ENCODE measurements at regions not wholly inside any gene's neighbourhood (a gene's known extent, or its start where the extent isn't known, plus 50 kb on each side); places are given as distances from the start of the nearest gene placed in this dataset.
"Not testable (repeated sequence)": the region's sequence is repeated elsewhere in the genome, so short reads cannot be mapped to it uniquely, and the experiment has no call there.

DNA sequence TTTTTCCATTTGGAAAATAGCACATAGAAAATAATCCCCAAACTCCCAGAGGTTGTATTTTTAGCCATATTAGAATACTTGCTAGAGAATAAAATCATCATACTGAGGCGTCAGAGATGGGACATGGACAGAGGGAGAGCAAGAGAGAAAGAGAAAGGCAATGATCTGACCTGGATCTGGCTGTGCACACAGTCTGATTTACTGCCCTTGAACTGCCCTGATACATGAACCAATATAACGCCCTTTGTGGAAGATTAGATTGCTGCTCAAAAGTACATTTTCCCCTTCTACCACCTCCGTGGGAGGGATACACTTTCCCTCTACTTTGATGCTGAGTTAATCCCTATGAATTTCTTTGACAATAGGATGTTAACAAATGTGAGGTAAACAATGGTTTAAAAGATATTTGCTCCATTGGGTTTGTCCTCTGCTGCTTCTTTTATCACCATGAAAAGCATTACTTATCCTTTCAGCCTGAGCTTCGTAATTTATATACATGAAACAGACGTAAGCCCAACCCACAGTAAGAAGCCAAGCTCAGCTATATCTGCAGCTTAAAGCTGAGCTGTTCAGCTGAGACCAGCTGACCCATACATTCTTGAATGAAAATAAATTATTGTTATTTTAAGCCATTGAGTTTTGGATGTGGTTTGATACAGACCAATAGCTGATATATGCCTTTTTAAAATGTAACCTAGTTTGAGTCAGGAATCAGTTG, 1664.6 kb upstream of the CELF4 start:
- ChIA-PET POLR2A (no interaction called here), CTCF (no interaction called here)

DNA sequence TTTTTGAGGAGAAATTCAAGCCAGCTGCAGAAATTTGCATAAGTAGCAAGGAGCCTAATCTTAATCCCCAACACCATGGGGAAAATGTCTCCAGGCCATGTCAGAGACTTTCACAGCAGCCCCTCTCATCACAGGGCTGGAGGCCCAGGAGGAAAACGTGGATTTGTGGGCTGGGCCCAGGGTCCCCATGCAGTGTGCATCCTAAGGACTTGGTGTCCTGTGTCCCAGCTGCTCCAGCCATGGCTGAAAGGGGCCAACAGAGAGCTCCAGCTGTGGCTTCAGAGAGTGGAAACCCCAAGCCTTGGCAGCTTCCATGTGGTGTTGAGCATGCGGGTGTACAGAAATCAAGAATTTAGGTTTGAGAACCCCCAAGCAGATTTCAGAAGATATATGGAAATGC, 1662.2 kb upstream of the CELF4 start:
- POLR2A ChIA-PET; CTCF ChIA-PET; DNase-seq (ENCODE audit: extremely low spot score): not testable (repeated sequence)

More for the DNA sequence above, 1664.6 kb upstream of the CELF4 start:
- TF ChIP-seq HDGF (IDR thresholded peaks at IDR 0.05; ENCODE audit: borderline replicate concordance) (no peak), LEF1 (IDR thresholded peaks at IDR 0.05; ENCODE audit: borderline replicate concordance) (no peak), BHLHE40 (IDR thresholded peaks at IDR 0.05; ENCODE audit: borderline replicate concordance) (no peak), SUZ12 (IDR thresholded peaks at IDR 0.05) (no peak), FOXM1 (IDR thresholded peaks at IDR 0.05; ENCODE audit: borderline replicate concordance) (no peak), FOXK2 (IDR thresholded peaks at IDR 0.05) (no peak)
- TF ChIP-seq, protein P1, sequence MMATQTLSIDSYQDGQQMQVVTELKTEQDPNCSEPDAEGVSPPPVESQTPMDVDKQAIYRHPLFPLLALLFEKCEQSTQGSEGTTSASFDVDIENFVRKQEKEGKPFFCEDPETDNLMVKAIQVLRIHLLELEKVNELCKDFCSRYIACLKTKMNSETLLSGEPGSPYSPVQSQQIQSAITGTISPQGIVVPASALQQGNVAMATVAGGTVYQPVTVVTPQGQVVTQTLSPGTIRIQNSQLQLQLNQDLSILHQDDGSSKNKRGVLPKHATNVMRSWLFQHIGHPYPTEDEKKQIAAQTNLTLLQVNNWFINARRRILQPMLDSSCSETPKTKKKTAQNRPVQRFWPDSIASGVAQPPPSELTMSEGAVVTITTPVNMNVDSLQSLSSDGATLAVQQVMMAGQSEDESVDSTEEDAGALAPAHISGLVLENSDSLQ (IDR thresholded peaks at IDR 0.05): no peak
- no peak for DNase-seq (ENCODE audit: extremely low spot score)

DNA sequence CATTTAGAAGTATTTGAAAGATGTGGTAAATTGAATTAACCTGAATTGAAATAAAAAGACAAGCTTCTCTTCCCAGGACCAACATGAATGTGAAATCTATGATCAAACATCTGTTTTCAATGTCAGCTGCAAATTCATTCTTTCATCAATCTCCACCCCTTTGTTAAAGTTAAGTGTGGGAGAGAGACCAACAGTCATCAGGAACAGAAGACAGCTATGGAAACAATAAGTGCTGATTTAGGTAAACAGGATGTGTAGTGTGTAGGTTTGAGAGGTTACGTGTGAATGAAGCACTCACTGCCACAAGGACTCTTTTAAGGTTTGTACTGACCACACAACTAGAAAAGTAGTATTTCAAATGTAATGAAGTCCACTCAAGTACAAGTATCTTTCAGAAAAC, 1659.8 kb upstream of the CELF4 start:
- no peak for TF ChIP-seq FOXK2 (IDR thresholded peaks at IDR 0.05)
- TF ChIP-seq, protein P1 (IDR thresholded peaks at IDR 0.05): no peak
- no peak for TF ChIP-seq ZNF384 (IDR thresholded peaks at IDR 0.05)
- no peak for TF ChIP-seq ARNT (IDR thresholded peaks at IDR 0.05)
- no peak for TF ChIP-seq SUZ12 (IDR thresholded peaks at IDR 0.05)
- TF ChIP-seq BHLHE40 (IDR thresholded peaks at IDR 0.05; ENCODE audit: borderline replicate concordance): no peak
- TF ChIP-seq FOXM1 (IDR thresholded peaks at IDR 0.05; ENCODE audit: borderline replicate concordance): no peak
- no peak for TF ChIP-seq LEF1 (IDR thresholded peaks at IDR 0.05; ENCODE audit: borderline replicate concordance)
- TF ChIP-seq HDGF (IDR thresholded peaks at IDR 0.05; ENCODE audit: borderline replicate concordance): no peak
- TF ChIP-seq CTBP1 (IDR thresholded peaks at IDR 0.05; ENCODE audit: borderline replicate concordance): no peak
- TF ChIP-seq L3MBTL2 (conservative IDR thresholded peaks at IDR 0.05): no peak
- no peak for DNase-seq (ENCODE audit: extremely low spot score)
- ChIA-PET POLR2A (interaction anchor here (1.0 kb wide), 1 partner anchor 14 kb away, joined by 3 read pairs; no protein-coding TSS in a partner anchor), CTCF (no interaction called here)

DNA sequence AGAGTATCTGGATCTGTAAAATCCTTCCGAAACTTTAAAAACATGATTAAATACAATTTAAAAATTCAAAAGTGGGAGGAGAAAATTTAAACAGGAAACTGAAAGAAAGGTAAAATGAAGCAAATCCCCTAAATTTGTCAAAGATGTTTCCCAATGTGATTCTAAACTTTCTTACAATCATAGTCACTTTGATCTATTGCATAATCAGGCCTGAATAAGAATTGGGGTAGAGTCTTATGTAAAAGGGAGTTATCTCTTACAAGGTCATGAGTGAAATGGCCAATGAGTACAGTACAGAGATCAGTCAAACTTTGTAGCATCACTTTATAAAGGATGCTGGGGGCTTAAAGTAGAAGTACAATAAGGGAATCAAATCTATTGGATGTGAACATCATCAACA, 1657.7 kb upstream of the CELF4 start:
- no peak for DNase-seq (ENCODE audit: extremely low spot score)
- ChIA-PET CTCF (no interaction called here), POLR2A (no interaction called here)
- TF ChIP-seq FOXK2 (IDR thresholded peaks at IDR 0.05) (no peak), LEF1 (IDR thresholded peaks at IDR 0.05; ENCODE audit: borderline replicate concordance) (no peak), NFRKB (IDR thresholded peaks at IDR 0.05) (no peak), ARNT (IDR thresholded peaks at IDR 0.05) (no peak), SP1 (IDR thresholded peaks at IDR 0.05) (no peak), TARDBP (IDR thresholded peaks at IDR 0.05) (no peak), L3MBTL2 (conservative IDR thresholded peaks at IDR 0.05) (no peak), FOXA1 (IDR thresholded peaks at IDR 0.05) (no peak), SUZ12 (IDR thresholded peaks at IDR 0.05) (no peak), FOXM1 (IDR thresholded peaks at IDR 0.05; ENCODE audit: borderline replicate concordance) (no peak)

DNA sequence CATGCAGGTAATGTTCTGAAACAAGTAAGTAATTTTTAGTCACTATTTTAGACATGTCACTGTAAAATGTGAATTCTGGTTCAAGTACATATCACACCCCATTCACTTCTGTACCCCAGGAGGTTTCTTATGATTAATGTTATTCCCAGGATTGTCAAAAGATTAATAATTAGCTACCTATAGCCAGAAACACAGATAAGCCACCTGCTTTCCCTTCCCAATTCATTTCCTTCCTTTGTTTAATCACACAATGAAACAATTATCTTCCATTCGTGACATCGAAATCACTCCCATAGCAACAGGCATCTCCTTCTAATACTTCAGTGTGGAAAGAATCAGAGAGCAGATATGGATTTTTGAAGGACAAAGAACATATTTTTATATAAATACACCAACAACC, 1650.3 kb upstream of the CELF4 start:
- TF ChIP-seq SUZ12 (IDR thresholded peaks at IDR 0.05): no peak
- TF ChIP-seq LEF1 (IDR thresholded peaks at IDR 0.05; ENCODE audit: borderline replicate concordance): no peak
- TF ChIP-seq, protein P1 (IDR thresholded peaks at IDR 0.05): no peak
- TF ChIP-seq NFRKB (IDR thresholded peaks at IDR 0.05): no peak
- DNase-seq (ENCODE audit: extremely low spot score): no peak
- CTCF ChIA-PET: no interaction called here
- POLR2A ChIA-PET: no interaction called here

DNA sequence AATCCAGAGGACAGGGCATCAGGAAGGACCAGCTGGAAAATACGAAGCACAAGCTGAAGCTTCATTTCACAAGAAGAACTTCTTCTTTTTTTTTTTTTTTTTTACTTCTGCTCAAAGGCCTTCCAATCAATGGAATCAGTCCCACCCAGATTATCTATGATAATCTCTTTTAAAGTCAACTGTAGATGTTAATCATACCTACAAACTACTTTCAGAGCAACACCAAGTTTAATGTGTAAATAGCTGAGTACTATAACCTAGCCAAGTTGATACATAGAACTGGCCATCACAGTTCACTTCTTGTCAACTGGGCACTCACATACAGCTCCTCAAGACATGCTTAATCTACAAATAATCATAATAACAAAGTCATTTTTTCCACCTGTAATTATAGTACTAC, 1645.9 kb upstream of the CELF4 start:
- no peak for DNase-seq (ENCODE audit: extremely low spot score)
- TF ChIP-seq CTBP1 (IDR thresholded peaks at IDR 0.05; ENCODE audit: borderline replicate concordance): no peak
- no peak for TF ChIP-seq FOXK2 (IDR thresholded peaks at IDR 0.05)
- no peak for TF ChIP-seq TARDBP (IDR thresholded peaks at IDR 0.05)
- no peak for TF ChIP-seq NFRKB (IDR thresholded peaks at IDR 0.05)
- POLR2A ChIA-PET: no interaction called here
- CTCF ChIA-PET: interaction anchor here (0.7 kb wide), 2 partner anchors 37 to 889 kb away, joined by 3 to 4 read pairs; no protein-coding TSS in a partner anchor

DNA sequence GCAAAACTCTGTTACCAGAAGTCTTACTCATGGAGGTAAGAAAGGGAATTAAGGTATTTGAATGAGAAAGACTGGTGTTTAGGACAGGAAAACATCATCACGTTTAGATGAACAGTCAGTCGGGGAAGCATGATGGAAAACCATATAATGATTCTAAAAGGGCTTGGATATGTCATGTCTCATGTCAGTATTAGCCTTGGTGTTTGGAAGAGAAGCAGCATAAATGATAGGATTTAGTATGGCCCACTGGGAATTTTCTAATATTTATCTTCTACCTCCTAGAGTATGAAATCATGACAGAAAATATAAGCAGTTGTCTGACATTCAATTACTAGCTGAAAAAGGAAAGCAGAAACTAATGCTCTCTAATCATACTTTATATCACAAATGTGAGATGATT, 1643.6 kb upstream of the CELF4 start:
- CTCF ChIA-PET: no interaction called here
- no peak for TF ChIP-seq HDGF (IDR thresholded peaks at IDR 0.05; ENCODE audit: borderline replicate concordance)
- no peak for TF ChIP-seq FOXM1 (IDR thresholded peaks at IDR 0.05; ENCODE audit: borderline replicate concordance)
- TF ChIP-seq ARNT (IDR thresholded peaks at IDR 0.05): no peak
- no peak for TF ChIP-seq FOXK2 (IDR thresholded peaks at IDR 0.05)
- no peak for TF ChIP-seq FOXA1 (IDR thresholded peaks at IDR 0.05)
- no peak for TF ChIP-seq TARDBP (IDR thresholded peaks at IDR 0.05)
- no peak for TF ChIP-seq CTBP1 (IDR thresholded peaks at IDR 0.05; ENCODE audit: borderline replicate concordance)
- no peak for TF ChIP-seq ELF4 (IDR thresholded peaks at IDR 0.05)
- no peak for TF ChIP-seq ZNF384 (IDR thresholded peaks at IDR 0.05)
- no peak for TF ChIP-seq NFRKB (IDR thresholded peaks at IDR 0.05)
- no peak for TF ChIP-seq LEF1 (IDR thresholded peaks at IDR 0.05; ENCODE audit: borderline replicate concordance)
- TF ChIP-seq SP1 (IDR thresholded peaks at IDR 0.05): no peak
- TF ChIP-seq BHLHE40 (IDR thresholded peaks at IDR 0.05; ENCODE audit: borderline replicate concordance): no peak
- TF ChIP-seq SUZ12 (IDR thresholded peaks at IDR 0.05): no peak
- TF ChIP-seq, protein P1 (IDR thresholded peaks at IDR 0.05): no peak
- no peak for TF ChIP-seq L3MBTL2 (conservative IDR thresholded peaks at IDR 0.05)
- POLR2A ChIA-PET: no interaction called here
- DNase-seq (ENCODE audit: extremely low spot score): no peak

All from HEK293T (cell line).